HS-5 (cell line): ENCODE measurements at regions not wholly inside any gene's neighbourhood (a gene's known extent, or its start where the extent isn't known, plus 50 kb on each side); places are given as distances from the start of the nearest gene placed in this dataset.

ENCODE experiments used
- DNase-seq: peaks from one replicate; pipeline ENCODE4 v3.0.0-alpha.2; 2012; ENCODE audit warnings: low read depth

DNA sequence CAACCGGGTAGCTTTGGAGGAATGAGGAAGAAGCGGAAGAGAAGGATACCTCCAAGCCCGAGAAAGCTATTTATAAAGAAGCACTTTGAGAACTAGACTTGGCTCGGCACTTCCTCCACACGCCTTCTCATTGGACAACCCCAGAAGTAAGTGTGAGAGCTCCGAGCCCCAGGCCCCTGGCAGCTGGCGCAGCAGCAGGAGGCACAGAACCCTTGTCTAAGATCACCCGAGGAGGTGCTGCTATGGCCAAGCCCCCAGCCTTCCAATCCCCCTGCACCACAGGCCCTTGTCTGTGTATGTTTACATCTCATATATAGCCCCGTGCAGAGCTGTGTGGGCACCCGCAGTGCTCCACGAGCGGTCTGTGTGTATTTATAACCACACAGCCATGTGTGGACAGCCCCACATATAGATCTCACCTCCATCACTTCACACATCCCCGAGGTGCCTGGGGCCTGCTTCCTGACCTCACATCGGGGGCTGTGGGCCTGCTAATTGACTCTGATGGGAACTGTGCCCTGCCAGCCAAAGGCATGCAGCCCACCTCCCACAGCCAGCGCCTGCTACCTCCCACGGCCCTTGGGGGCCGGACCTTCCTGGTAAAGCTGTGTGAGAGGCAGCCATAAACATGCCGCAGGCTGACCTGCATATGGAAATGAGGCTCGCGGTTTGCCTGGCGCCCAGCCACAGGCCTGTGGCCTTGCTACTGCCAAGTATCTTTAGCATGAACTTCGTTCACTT, 96.1 kb downstream of the C17orf67 start:
- no peak for DNase-seq

GRCh38 chr17:56739376-56739775, 94.3 kb downstream of the C17orf67 start:
- DNase-seq, result no peak

GRCh38 chr17:56739776-56740175, 93.9 kb downstream of the C17orf67 start:
- DNase-seq, result no peak

DNA sequence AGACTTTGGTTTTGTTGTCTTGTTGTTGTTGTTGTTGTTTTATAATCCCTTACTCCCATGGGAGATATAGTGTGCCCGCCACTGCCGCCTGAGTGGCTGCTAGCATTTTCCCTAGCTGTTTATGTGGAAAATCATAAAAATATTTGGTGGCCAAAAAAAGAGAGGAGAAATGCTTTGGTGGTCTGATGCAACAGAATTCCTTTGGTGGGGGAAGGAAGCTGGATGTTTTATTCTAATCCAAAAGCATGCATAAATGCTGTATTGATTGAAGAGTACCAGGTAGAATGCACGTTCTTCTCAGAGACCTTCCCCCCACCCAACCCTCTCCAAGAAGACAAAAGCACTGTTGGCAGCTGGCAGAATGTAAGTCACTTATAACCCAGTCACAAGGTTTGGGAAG, 93.2 kb downstream of the C17orf67 start:
- DNase-seq, result no peak
